Psoas muscle (tissue), 7 donors: ENCODE measurements at regions not wholly inside any gene's neighbourhood (a gene's known extent, or its start where the extent isn't known, plus 50 kb on each side); places are given as distances from the start of the nearest gene placed in this dataset.

Experiments
- ATAC-seq, 4 donors: fragments of 200-7000 bp; cut with Tn5 transposase; one replicate each; pipeline ENCODE4 v1.9.1; 2020; ENCODE audit warnings: moderate library complexity in 3 of 4, mild to moderate bottlenecking in 2 of 4
- DNase-seq, 2 donors: peaks; one replicate each; pipeline ENCODE4 v3.0.0-alpha.2; 2020
- H3K27ac ChIP-seq: fragments of 200-600 bp; one replicate; pipeline ENCODE4 v1.8.0; 2022
- H3K27me3 ChIP-seq, 3 donors: fragments of 200-600 bp in 1 of 3; one replicate each; pipeline versions ENCODE4 v1.6.1 to v1.8.0; 2013 to 2022; ENCODE audit warnings: low read length in 2 of 3, mild to moderate bottlenecking in 2 of 3, moderate library complexity in 1 of 3; ENCODE audit not compliant: insufficient read depth in 3 of 3
- H3K36me3 ChIP-seq, 2 donors: fragments of 200-600 bp in 1 of 2; one replicate each; pipeline versions ENCODE4 v1.6.1 to v1.8.0; 2013 to 2022; ENCODE audit warnings: low read depth in 1 of 2, mild to moderate bottlenecking in 1 of 2, moderate library complexity in 1 of 2; ENCODE audit not compliant: insufficient read depth in 1 of 2
- H3K4me1 ChIP-seq: fragments of 200-600 bp; one replicate; pipeline ENCODE4 v1.8.0; 2022
- H3K4me3 ChIP-seq: fragments of 200-600 bp; one replicate; pipeline ENCODE4 v1.8.0; 2022; ENCODE audit warnings: mild to moderate bottlenecking
- H3K9me3 ChIP-seq: fragments of 200-600 bp; one replicate; pipeline ENCODE4 v1.8.0; 2022
- CTCF ChIP-seq: fragments of 200-600 bp; IDR thresholded peaks from one replicate; pipeline ENCODE4 v1.8.0; 2022; ENCODE audit warnings: antibody characterized with exemption
- whole genome bisulfite sequencing, 3 donors: extraction: QIAGEN DNeasy Blood & Tissue Kit; methylation state at CpG; one replicate each; pipeline versions ENCODE4 v1.1.6 to v1.1.7; 2013; 5-methylcytosine and 5-hydroxymethylcytosine counted together
- intact Hi-C, 2 donors: fragments of 100-400 bp; cut with DNase I; formaldehyde crosslinking; loops; one replicate each; pipeline versions ENCODE4 v1.11.0 to v1.14.2; 2022
- donor health status: healthy with polysubstance abuse.
- donor health status: DM: no; HTN: no; CAD: no; lungs with moderate emphysema.
- donor health status: Bipolar disorder and iron deficiency.
- donor health status: healthy.
- donor health status: DM: yes; HTN: yes; CAD: no.
- donor health status: DM: no; HTN: no; CAD: no.
- donor health status: DM: yes; HTN: yes; CAD: no.

GRCh38 chr6:45758787-45759471 is 256.7 kb downstream of the CLIC5 start:
- Histone ChIP-seq H3K36me3 (no peaks in the 10 kb centered on the region), H3K27ac (no peak overlapping the region), H3K27me3 (peaks cover 0 to 3% (median 0%) of the 10 kb centered on the region in 3 donors), H3K4me3 (no peak overlapping the region), H3K9me3 (peaks cover 3% of the 10 kb centered on the region), H3K4me1 (no peaks in the 10 kb centered on the region)
- no peak for TF ChIP-seq CTCF
- WGBS, 3 donors, result 67 to 74% (median 69%) methylated on average over 15 of the region's 15 CpGs
- ATAC-seq (no peak), DNase-seq (no peak)
- intact Hi-C loops, result no loop called here

DNA sequence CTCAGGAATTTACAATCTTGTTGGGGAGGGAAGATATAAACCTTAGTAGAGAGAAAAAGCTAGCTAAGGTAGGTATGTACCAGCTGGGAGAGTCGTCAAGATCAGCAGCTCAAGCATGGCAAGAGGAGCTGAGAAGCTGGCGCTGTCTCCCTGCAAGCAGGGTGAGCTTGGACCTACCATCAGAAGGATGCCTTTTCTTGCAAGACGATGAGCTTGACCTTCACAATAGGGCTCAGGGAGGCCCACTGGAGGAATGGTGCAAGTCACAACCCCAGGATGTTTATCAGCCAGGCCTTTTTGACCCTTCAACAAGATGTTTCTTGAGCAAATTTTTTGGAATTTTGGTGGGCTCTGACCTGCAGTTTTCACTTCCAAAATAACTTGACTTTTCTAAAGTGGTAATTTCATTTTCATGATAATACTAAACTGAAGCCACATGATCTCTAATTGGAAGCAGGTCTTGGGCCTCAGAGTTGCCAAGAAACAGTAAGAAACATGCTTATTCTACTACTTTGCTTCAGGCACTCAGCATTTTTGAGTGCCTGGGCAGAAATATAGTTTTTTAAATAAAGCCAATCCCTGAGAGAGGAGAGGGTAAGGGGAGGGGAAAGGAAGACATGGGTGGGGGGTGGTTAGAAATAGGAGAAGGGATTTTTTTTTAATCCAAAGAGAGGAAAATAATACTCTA is 258.1 kb downstream of the CLIC5 start:
- Histone ChIP-seq H3K27ac (no peak overlapping the region), H3K36me3 (no peaks in the 10 kb centered on the region), H3K4me1 (no peaks in the 10 kb centered on the region), H3K9me3 (no peaks in the 10 kb centered on the region), H3K27me3 (peaks cover 0 to 3% (median 0%) of the 10 kb centered on the region in 3 donors), H3K4me3 (no peak overlapping the region)
- DNase-seq, result no peak
- TF ChIP-seq CTCF, result no peak
- WGBS, 3 donors, result 74 to 83% (median 77%) methylated on average over 3 of the region's 3 CpGs
- intact Hi-C loops, result no loop called here
- no peak for ATAC-seq

GRCh38 chr6:45756606-45757005 is 259.1 kb downstream of the CLIC5 start:
- no peak for ATAC-seq
- 55 to 64% (median 61%) methylated on average over 3 of the region's 3 CpGs for WGBS, 3 donors
- H3K27ac ChIP-seq, result no peak overlapping the region
- intact Hi-C loops, result no loop called here
- H3K27me3 ChIP-seq, result peaks cover 0 to 3% (median 0%) of the 10 kb centered on the region in 3 donors
- no peaks in the 10 kb centered on the region for H3K9me3 ChIP-seq
- H3K4me1 ChIP-seq, result no peaks in the 10 kb centered on the region
- no peak for DNase-seq
- H3K36me3 ChIP-seq, result no peaks in the 10 kb centered on the region
- H3K4me3 ChIP-seq, result no peak overlapping the region
- TF ChIP-seq CTCF, result no peak

DNA sequence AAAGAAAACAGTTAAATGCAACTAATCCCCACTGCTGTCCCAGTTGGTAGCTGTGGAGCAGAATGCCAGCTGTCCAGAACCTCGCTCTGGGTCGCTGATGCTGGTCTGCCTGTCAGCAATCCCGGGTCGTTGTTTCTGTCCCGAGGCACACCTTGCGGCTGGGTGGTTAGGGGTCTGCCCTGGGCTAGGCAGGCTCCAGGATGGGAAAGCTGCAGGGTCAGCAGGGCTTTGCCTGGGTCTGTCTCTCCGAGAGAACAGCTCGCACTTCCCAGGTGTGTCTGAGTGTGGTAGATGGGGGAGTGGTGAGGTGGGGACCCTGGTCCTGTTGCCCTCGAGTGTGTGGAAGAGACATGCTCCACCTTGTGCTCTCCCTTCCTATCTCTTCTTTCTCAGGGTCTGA is 261.2 kb downstream of the CLIC5 start:
- Histone ChIP-seq H3K36me3 (no peaks in the 10 kb centered on the region), H3K9me3 (no peaks in the 10 kb centered on the region), H3K27ac (no peak overlapping the region), H3K4me3 (no peak overlapping the region), H3K4me1 (no peaks in the 10 kb centered on the region), H3K27me3 (peaks cover 0 to 3% (median 0%) of the 10 kb centered on the region in 3 donors)
- no peak for DNase-seq
- intact Hi-C loops, result no loop called here
- no peak for TF ChIP-seq CTCF
- no peak for ATAC-seq
- WGBS, 3 donors, result 72 to 82% (median 80%) methylated on average over 9 of the region's 9 CpGs
